ENCODE measurements at regions not wholly inside any gene's neighbourhood (a gene's known extent, or its start where the extent isn't known, plus 50 kb on each side); places are given as distances from the start of the nearest gene placed in this dataset.

- TF ChIP-seq, protein P1, sequence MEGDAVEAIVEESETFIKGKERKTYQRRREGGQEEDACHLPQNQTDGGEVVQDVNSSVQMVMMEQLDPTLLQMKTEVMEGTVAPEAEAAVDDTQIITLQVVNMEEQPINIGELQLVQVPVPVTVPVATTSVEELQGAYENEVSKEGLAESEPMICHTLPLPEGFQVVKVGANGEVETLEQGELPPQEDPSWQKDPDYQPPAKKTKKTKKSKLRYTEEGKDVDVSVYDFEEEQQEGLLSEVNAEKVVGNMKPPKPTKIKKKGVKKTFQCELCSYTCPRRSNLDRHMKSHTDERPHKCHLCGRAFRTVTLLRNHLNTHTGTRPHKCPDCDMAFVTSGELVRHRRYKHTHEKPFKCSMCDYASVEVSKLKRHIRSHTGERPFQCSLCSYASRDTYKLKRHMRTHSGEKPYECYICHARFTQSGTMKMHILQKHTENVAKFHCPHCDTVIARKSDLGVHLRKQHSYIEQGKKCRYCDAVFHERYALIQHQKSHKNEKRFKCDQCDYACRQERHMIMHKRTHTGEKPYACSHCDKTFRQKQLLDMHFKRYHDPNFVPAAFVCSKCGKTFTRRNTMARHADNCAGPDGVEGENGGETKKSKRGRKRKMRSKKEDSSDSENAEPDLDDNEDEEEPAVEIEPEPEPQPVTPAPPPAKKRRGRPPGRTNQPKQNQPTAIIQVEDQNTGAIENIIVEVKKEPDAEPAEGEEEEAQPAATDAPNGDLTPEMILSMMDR (IDR thresholded peaks at IDR 0.05): no peak
- ATAC-seq (ENCODE audit: low FRiP score) (no peak), DNase-seq (ENCODE audit: low spot score) (no peak)
Measured at GRCh38 chr4:35591035-35591434, 653.3 kb downstream of the ARAP2 start.

- no peak for DNase-seq (ENCODE audit: low spot score)
- TF ChIP-seq, protein P1 (IDR thresholded peaks at IDR 0.05): no peak
- ATAC-seq (ENCODE audit: low FRiP score): no peak
Measured at GRCh38 chr4:35604252-35604651, 640.1 kb downstream of the ARAP2 start.

- ATAC-seq (ENCODE audit: low FRiP score) (no peak), DNase-seq (ENCODE audit: low spot score) (no peak)
- TF ChIP-seq, protein P1 (IDR thresholded peaks at IDR 0.05): no peak
Measured at GRCh38 chr4:35604724-35605123, 639.6 kb downstream of the ARAP2 start.

DNA sequence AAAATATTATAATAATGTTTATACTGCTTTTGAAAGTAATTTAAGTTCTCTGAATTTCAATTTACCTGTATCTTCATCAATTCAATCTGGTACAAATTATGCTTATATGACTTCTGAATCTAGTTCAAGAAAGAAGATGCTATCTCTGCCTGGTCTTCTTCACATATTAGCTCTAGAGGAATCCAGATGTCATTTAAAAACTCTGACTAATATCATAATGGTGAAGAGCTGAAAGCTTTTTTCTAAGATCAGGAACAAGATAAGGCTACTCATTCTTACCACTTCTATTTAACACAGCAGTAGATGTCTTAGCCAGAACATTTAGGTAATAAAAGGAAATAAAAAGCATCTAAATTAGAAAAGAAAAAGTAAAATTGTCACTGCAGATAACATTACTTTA is 636.1 kb downstream of the ARAP2 start:
- ATAC-seq (ENCODE audit: low FRiP score) (no peak), DNase-seq (ENCODE audit: low spot score) (no peak)
- TF ChIP-seq, protein P1 (IDR thresholded peaks at IDR 0.05): no peak

GRCh38 chr4:35614120-35614519 is 630.2 kb downstream of the ARAP2 start:
- TF ChIP-seq, protein P1 (IDR thresholded peaks at IDR 0.05): no peak
- no peak for ATAC-seq (ENCODE audit: low FRiP score)
- DNase-seq (ENCODE audit: low spot score): no peak

GRCh38 chr4:35639929-35640328 is 604.4 kb downstream of the ARAP2 start:
- ATAC-seq (ENCODE audit: low FRiP score) (no peak), DNase-seq (ENCODE audit: low spot score) (no peak)
- TF ChIP-seq, protein P1 (IDR thresholded peaks at IDR 0.05): no peak

DNA sequence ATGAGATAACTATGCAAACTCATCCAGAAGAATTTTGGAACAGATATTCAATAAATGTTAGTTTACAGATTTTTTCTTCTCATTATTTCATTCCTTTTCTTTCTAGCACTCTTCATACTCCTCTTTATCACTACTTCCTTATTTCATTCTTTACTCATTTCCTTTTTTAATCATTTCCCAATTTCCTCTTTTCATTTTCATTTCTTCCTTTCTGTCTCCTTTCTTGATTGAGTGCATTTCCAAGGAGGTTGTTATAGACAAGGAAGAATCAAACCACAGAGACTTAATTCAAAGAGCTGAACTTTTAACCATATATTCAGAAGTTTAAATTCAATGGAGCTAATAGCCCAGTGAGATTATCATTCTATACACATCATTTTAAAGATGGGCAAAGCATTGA is 600.7 kb downstream of the ARAP2 start:
- TF ChIP-seq, protein P1 (IDR thresholded peaks at IDR 0.05): no peak
- DNase-seq (ENCODE audit: low spot score) (no peak), ATAC-seq (ENCODE audit: low FRiP score) (no peak)

Measured in omental fat pad (tissue), 3 donors.